Heart left ventricle (tissue), 16 donors: ENCODE measurements at regions not wholly inside any gene's neighbourhood (a gene's known extent, or its start where the extent isn't known, plus 50 kb on each side); places are given as distances from the start of the nearest gene placed in this dataset.
"Not testable (repeated sequence)": the region's sequence is repeated elsewhere in the genome, so short reads cannot be mapped to it uniquely, and the experiment has no call there.

ENCODE experiments used
- ATAC-seq, 4 donors: fragments of 200-7000 bp; cut with Tn5 transposase; one replicate each; pipeline ENCODE4 v1.9.1; 2020 to 2022; ENCODE audit warnings: moderate library complexity in 4 of 4, mild to moderate bottlenecking in 3 of 4, moderate number of reproducible peaks in 1 of 4
- DNase-seq, 5 donors: peaks; one replicate each; pipeline ENCODE4 v3.0.0-alpha.2; 2020
- H3K27ac ChIP-seq, 12 donors: fragments of 200-600 bp; sonication (generic) in 4 of 12; one replicate each; pipeline versions ENCODE4 v1.5.0 to v1.8.0; 2016 to 2022; ENCODE audit warnings: mild to moderate bottlenecking in 2 of 12
- H3K27me3 ChIP-seq, 9 donors: fragments of 200-600 bp; sonication (generic) in 2 of 9; one replicate each; pipeline versions ENCODE4 v1.5.1 to v1.8.0; 2016 to 2022; ENCODE audit warnings: mild to moderate bottlenecking in 3 of 9
- H3K36me3 ChIP-seq, 9 donors: fragments of 200-600 bp; sonication (generic) in 2 of 9; one replicate each; pipeline versions ENCODE4 v1.5.0 to v1.8.0; 2018 to 2022; ENCODE audit warnings: mild to moderate bottlenecking in 2 of 9
- H3K4me1 ChIP-seq, 12 donors: fragments of 200-600 bp; sonication (generic) in 4 of 12; one replicate each; pipeline versions ENCODE4 v1.5.0 to v1.8.0; 2016 to 2022; ENCODE audit warnings: mild to moderate bottlenecking in 3 of 12
- H3K4me3 ChIP-seq, 12 donors: fragments of 200-600 bp; sonication (generic) in 4 of 12; one replicate each; pipeline versions ENCODE4 v1.5.0 to v1.8.0; 2017 to 2022; ENCODE audit warnings: mild to moderate bottlenecking in 9 of 12, moderate library complexity in 4 of 12
- H3K9me3 ChIP-seq, 12 donors: fragments of 200-600 bp; sonication (generic) in 4 of 12; one replicate each; pipeline versions ENCODE4 v1.5.0 to v1.8.0; 2016 to 2022; ENCODE audit warnings: mild to moderate bottlenecking in 1 of 12
- POLR2A ChIP-seq, 2 donors: fragments of 450-650 bp; IDR thresholded peaks; one replicate each; pipeline ENCODE4 v1.6.1; 2017; ENCODE audit warnings: antibody characterized with exemption in 2 of 2, mild to moderate bottlenecking in 2 of 2, moderate library complexity in 2 of 2
- WGBS, 4 donors: extraction: QIAGEN DNeasy Blood & Tissue Kit in 2 of 4; methylation state at CpG; one replicate each; pipeline versions ENCODE4 v1.1.5 to v1.1.7; 2013 to 2018; 5-methylcytosine and 5-hydroxymethylcytosine counted together
- intact Hi-C, 10 donors: fragments of 100-400 bp; cut with DNase I; formaldehyde crosslinking; loops; one replicate each; pipeline versions ENCODE4 v1.11.1 to v1.14.2; 2022
- TF ChIP-seq, protein P1 (sequence below), 12 donors: fragments of 200-600 bp; sonication (generic) in 4 of 12; IDR thresholded peaks; one replicate each; pipeline versions ENCODE4 v1.5.0 to v1.8.0; 2018 to 2022; ENCODE audit warnings: antibody characterized with exemption in 12 of 12, mild to moderate bottlenecking in 5 of 12
- donor health status: ischemic (EF 13 %, LVEDD 7.1; RV severe dilation, severe dysfunction).
- donor health status: healthy with polysubstance abuse.
- donor health status: DM: no; HTN: yes; CAD: no.
- donor health status: DM: no; HTN: no; CAD: no.
- donor health status: ischemic (EF 25% LVEDD 6.9; RV normal size, moderate dysfunction).
- donor health status: ischemic (EF 25% LVEDD 5.7; RV mildly dilated, moderate dysfunction).
- donor health status: healthy.
- donor health status: DM: yes; HTN: yes; CAD: no.
- donor health status: ischemic (EF 35%, LVEDD 5.7; RV mildly dilated, moderate dysfunction).
- donor health status: nonischemic (EF 11% LVEDD 7.7; RV severe dilation, severe dysfunction).
- donor health status: DM: yes; HTN: yes; CAD: no.
- donor health status: PGD.
- donor health status: ischemic (EF 29% LVEDD 5.4; RV normal size, mild dysfunction).
- donor health status: nonischemic (EF 23%, LVEDD 6.1; RV moderate dilation, normal function).

DNA sequence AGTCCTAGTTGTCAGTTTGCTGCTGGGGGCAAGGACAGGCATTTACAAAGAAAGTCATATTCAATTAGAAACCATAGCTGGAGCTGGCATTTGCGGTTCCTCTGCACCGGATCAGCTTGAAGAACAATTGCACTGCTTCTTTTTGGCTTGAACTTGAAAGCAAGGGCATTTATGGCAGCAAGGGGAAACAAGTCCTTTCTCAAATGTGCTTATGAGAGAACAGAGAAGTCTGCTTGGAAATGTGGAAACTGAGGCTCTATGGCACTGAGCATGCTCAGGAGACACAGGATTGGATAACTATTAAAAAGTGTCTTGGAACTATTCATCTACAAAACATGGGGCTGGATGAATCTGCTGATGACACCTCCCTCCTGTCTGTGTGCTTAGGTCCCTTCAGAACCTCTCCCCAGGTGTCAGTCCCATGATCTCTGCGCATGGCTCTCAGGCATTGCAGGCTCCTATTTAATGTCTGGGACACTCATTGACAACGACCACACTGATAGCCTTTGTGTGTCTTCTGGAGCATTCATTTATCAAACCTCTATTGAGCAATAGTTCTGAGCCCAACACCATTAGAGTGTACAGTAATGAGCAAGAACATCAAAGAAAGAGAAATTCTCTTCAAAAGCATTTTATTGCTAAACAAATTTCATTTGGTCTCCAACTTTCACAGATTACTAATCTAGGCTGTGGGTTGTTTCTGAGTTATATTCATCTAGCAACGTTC lies 353.6 kb downstream of the ANAPC1 start:
- WGBS, 4 donors: 83 to 95% (median 90%) methylated on average over 4 to 5 of the region's 5 CpGs
- H3K36me3 ChIP-seq, H3K27ac ChIP-seq, H3K9me3 ChIP-seq, H3K4me3 ChIP-seq, DNase-seq, intact Hi-C loops, H3K27me3 ChIP-seq, H3K4me1 ChIP-seq, ATAC-seq: not testable (repeated sequence)

DNA sequence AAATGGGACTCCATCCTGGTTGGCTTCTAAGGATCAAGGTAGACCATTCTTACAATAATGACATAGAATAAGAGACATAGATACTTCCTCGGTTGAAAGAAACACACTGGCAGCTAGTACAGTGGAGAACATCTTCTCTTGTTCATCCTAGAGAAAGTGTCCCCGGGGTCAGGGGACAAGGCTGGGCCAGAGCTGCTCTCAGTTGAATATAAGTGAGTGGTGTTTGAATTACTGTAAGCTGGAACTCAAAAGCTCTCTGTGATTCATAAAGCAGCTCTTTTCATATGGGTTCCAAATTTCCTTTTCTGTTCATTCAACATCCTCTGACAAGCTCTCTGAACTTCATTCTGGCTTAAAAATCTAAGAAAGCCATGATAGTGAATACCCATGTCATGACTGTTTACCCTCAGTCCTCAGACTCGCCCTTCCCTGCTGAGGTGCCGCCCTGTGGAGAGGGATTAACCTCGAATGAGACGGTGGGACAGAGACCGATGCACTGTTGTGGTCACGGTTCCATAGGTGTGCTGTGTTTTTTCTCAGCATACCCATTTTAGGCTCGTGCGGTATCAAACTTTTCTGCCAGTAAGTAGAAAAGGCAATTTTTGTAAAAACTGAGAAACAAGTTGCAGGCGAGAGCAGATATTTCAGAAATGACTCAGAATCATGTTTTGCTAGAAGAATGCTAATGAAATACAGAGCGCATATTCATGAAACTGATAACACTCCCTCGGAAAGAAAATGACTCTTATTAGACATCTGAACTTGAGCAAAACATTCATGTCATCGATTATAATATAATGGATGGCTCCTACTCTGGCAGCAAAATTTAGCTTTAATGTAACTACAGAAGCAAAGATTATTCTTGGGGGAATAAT lies 351.1 kb downstream of the ANAPC1 start:
- H3K9me3 ChIP-seq, H3K36me3 ChIP-seq, H3K4me1 ChIP-seq, H3K4me3 ChIP-seq, intact Hi-C loops, H3K27me3 ChIP-seq, DNase-seq: not testable (repeated sequence)
- 72 to 100% (median 80%) methylated on average over 2 to 7 of the region's 14 CpGs for WGBS, 4 donors
- peak overlapping the region in 1 of 12 donors; percentile 58 for H3K27ac ChIP-seq
- peak in 3 of 4 donors; percentile 26 to 51 (median 29) for ATAC-seq

DNA sequence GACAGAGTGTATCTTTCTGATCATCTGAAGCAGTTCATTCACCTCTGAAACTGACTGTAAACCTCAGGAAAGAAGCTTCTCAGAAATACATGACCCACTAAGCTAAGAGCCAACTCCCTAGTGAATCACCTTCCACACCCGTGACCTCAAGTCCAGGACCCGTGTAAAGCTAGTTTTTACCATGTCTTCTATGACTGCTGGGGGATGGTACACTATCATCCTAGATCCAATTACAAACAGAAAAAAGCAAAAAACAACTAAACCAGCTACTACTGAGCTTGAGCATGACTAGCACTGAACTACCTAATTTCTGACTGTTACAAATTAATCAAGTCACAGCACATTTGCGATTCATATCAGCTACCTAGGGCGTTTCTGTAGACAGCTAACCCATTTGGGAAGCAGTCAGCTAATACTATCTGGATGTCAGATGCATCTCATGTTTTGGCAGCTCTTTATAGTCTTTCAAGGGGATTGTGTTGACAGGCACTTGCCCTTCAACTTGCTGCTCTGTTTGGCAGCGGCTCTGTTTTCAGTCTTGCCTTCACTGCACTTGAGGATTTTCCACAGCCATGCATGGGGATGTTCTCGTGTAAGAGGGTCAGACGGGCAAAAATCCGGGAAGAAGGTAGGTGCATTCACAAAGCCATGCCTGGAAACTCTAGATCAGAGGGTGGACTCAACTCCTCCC lies 350.3 kb downstream of the ANAPC1 start:
- H3K36me3 ChIP-seq, H3K27ac ChIP-seq, H3K9me3 ChIP-seq, H3K4me1 ChIP-seq, H3K27me3 ChIP-seq, intact Hi-C loops, DNase-seq, H3K4me3 ChIP-seq: not testable (repeated sequence)
- 30 to 63% (median 45%) methylated on average over 5 to 8 of the region's 8 CpGs for WGBS, 4 donors
- peak in 3 of 4 donors; percentile 39 to 74 (median 64) for ATAC-seq

DNA sequence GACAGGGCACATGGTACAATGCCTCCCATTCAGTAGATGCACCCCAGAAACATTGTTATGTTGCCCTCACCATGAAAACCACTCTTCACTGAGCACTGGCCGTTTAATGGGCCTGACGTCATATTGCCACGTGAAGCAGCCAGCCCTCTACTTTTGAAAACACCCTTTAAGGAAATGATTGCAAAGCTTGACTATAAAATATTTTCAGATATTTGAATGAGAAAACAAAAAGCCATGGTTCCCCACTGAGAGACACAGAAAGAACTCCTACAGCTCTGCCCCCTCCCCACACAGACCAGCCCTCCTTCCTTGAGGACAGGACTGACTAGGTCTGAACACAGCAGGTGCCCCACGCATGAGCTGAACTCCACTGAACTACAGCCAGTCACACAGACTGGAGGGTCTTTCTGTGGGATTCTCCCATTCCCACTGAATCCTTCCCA lies 349.1 kb downstream of the ANAPC1 start:
- no peak for DNase-seq
- 64 to 74% (median 65%) methylated on average over 4 of the region's 4 CpGs for WGBS, 4 donors
- H3K9me3 ChIP-seq: no peaks in the 10 kb centered on the region
- no peak for ATAC-seq
- no peaks in the 10 kb centered on the region for H3K27me3 ChIP-seq
- H3K36me3 ChIP-seq: no peaks in the 10 kb centered on the region
- H3K27ac ChIP-seq: no peak overlapping the region
- H3K4me3 ChIP-seq: no peak overlapping the region
- TF ChIP-seq, protein P1, sequence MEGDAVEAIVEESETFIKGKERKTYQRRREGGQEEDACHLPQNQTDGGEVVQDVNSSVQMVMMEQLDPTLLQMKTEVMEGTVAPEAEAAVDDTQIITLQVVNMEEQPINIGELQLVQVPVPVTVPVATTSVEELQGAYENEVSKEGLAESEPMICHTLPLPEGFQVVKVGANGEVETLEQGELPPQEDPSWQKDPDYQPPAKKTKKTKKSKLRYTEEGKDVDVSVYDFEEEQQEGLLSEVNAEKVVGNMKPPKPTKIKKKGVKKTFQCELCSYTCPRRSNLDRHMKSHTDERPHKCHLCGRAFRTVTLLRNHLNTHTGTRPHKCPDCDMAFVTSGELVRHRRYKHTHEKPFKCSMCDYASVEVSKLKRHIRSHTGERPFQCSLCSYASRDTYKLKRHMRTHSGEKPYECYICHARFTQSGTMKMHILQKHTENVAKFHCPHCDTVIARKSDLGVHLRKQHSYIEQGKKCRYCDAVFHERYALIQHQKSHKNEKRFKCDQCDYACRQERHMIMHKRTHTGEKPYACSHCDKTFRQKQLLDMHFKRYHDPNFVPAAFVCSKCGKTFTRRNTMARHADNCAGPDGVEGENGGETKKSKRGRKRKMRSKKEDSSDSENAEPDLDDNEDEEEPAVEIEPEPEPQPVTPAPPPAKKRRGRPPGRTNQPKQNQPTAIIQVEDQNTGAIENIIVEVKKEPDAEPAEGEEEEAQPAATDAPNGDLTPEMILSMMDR (IDR thresholded peaks at IDR 0.05): no peak
- H3K4me1 ChIP-seq: peaks cover 0 to 9% (median 0%) of the 10 kb centered on the region in 12 donors
- intact Hi-C loops: no loop called here

DNA sequence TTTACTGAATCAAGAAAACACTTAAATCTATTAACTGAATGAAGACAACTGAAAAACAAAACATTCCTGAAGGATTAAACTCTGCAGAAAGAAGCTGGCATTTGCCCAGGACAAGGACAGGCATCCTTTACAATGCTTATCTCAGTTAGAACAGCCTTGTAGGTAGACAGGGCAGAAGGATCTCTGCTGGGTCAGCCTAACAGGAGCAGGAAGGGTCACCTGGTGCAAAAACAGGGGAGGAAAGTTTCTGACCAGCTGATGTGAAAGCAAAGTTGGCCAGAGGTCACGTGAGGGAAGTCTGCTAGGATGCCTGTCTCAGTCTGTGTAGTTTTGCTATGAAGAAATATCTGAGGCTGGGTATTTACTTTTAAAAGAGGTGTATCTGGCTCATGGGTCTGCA lies 348.6 kb downstream of the ANAPC1 start:
- Histone ChIP-seq H3K4me3 (no peak overlapping the region), H3K4me1 (peaks cover 0 to 9% (median 0%) of the 10 kb centered on the region in 12 donors), H3K36me3 (no peaks in the 10 kb centered on the region), H3K9me3 (no peaks in the 10 kb centered on the region), H3K27ac (no peak overlapping the region), H3K27me3 (no peaks in the 10 kb centered on the region)
- intact Hi-C loops: no loop called here
- DNase-seq (no peak), ATAC-seq (no peak)
- WGBS, 4 donors: 27 to 58% (median 53%) methylated on average over 1 of the region's 1 CpG
- TF ChIP-seq, protein P1 (IDR thresholded peaks at IDR 0.05): no peak
- TF ChIP-seq POLR2A (IDR thresholded peaks at IDR 0.05): no peak
